Midbrain (tissue), 1 donor: ENCODE measurements at regions not wholly inside any gene's neighbourhood (a gene's known extent, or its start where the extent isn't known, plus 50 kb on each side); places are given as distances from the start of the nearest gene placed in this dataset.
A peak's percentile ranks its signal among the peaks of the same experiment; 100 is the strongest.
"Not testable (repeated sequence)": the region's sequence is repeated elsewhere in the genome, so short reads cannot be mapped to it uniquely, and the experiment has no call there.

Experiments used
- DNase-seq: peaks from one replicate; lab custom pipeline; 2025; lab: John Stamatoyannopoulos, UW

GRCh38 chr12:100083308-100083707 is 59.4 kb downstream of the BLTP3B start:
- no peak for DNase-seq

- DNase-seq = not testable (repeated sequence)
These were observed 63.9 kb downstream of the BLTP3B start for GRCh38 chr12:100078777-100079176.

- DNase-seq = peak; percentile 1
These were observed 65.3 kb downstream of the BLTP3B start for GRCh38 chr12:100077367-100077766.

GRCh38 chr12:100075598-100075997 is 67.1 kb downstream of the BLTP3B start:
- no peak for DNase-seq

- DNase-seq = no peak
These were observed 72.9 kb downstream of the BLTP3B start for GRCh38 chr12:100069795-100070194.

- no peak for DNase-seq
These were observed 74.4 kb downstream of the BLTP3B start for GRCh38 chr12:100068305-100068704.

- DNase-seq = no peak
These were observed 77.1 kb upstream of the ANKS1B start for GRCh38 chr12:100061814-100062213.

GRCh38 chr12:100058482-100059029 is 73.8 kb upstream of the ANKS1B start:
- DNase-seq = peak; percentile 1

- DNase-seq = not testable (repeated sequence)
These were observed 61.5 kb upstream of the ANKS1B start for GRCh38 chr12:100046202-100046601.

GRCh38 chr12:100044266-100044665 is 59.5 kb upstream of the ANKS1B start:
- no peak for DNase-seq

GRCh38 chr12:100043631-100044030 is 58.9 kb upstream of the ANKS1B start:
- no peak for DNase-seq
